Endometrium (tissue), 2 donors: ENCODE measurements at regions not wholly inside any gene's neighbourhood (a gene's known extent, or its start where the extent isn't known, plus 50 kb on each side); places are given as distances from the start of the nearest gene placed in this dataset.

Source experiments
- FAIRE-seq: peaks from 2 replicates; lab custom pipeline; 2012; peaks lifted over from hg19 to GRCh38; lab: Jason Lieb, UNC
- donor health status: control.
- donor health status: control.

DNA sequence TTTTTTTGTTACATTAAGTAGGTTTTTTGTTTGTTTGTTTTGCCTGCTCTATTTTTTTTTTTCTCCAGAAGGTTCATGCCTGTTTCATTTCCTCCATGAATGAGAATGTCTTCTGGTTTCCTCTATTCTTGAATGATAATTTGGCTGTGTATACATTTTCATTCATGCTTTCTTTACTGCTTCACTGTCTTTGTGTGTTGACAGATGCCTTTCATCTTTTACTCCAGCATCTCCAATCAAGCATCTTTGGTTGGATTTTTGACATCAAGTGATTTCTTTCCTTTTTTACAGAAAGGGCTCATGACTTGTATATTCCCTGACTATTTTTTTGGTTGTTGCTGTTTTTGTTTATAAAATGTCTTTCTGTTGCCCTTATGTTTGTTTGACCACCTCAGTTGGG lies 156.5 kb downstream of the MDFIC start:
- FAIRE-seq: no peak

- no peak for FAIRE-seq
These were observed 148.4 kb downstream of the MDFIC start for GRCh38 chr7:115070311-115070710.
